Skeletal muscle satellite cell (primary cell): ENCODE measurements at regions not wholly inside any gene's neighbourhood (a gene's known extent, or its start where the extent isn't known, plus 50 kb on each side); places are given as distances from the start of the nearest gene placed in this dataset.

Experiments used
- H3K27me3 ChIP-seq: 2 replicates; pipeline ENCODE4 v1.7.0; 2013; ENCODE audit warnings: low read length; ENCODE audit not compliant: control insufficient read depth, insufficient read depth
- H3K36me3 ChIP-seq: 2 replicates; pipeline ENCODE4 v1.7.0; 2013; ENCODE audit warnings: mild to moderate bottlenecking, control low read depth, low read length; ENCODE audit not compliant: insufficient read depth
- H3K4me1 ChIP-seq: 2 replicates; pipeline ENCODE4 v1.7.0; 2013; ENCODE audit warnings: low read length; ENCODE audit not compliant: control insufficient read depth, insufficient read depth
- H3K4me2 ChIP-seq: 2 replicates; pipeline ENCODE4 v1.7.0; 2013; ENCODE audit warnings: mild to moderate bottlenecking, low read length
- H3K4me3 ChIP-seq: 2 replicates; pipeline ENCODE4 v1.7.0; 2013; ENCODE audit warnings: low read length
- H3K9ac ChIP-seq: 2 replicates; pipeline ENCODE4 v1.7.0; 2013; ENCODE audit warnings: mild to moderate bottlenecking, low read depth, low read length, moderate library complexity
- H3K9me3 ChIP-seq: replicated peaks from 2 replicates; pipeline ENCODE4 v1.7.0; 2013; ENCODE audit warnings: mild to moderate bottlenecking, control low read depth, low read length

GRCh38 chr4:143273160-143273917 lies 63.3 kb upstream of the GAB1 start:
- H3K9ac ChIP-seq: no peak overlapping the region
- H3K4me2 ChIP-seq: no peak overlapping the region
- H3K4me1 ChIP-seq: no peaks in the 10 kb centered on the region
- H3K27me3 ChIP-seq: no peaks in the 10 kb centered on the region
- no peaks in the 10 kb centered on the region for H3K9me3 ChIP-seq
- H3K4me3 ChIP-seq: no peak overlapping the region
- H3K36me3 ChIP-seq: no peaks in the 10 kb centered on the region

- no peaks in the 10 kb centered on the region for H3K36me3 ChIP-seq
- no peaks in the 10 kb centered on the region for H3K9me3 ChIP-seq
- no peak overlapping the region for H3K4me2 ChIP-seq
- H3K4me3 ChIP-seq: no peak overlapping the region
- H3K4me1 ChIP-seq: peaks cover under 1% of the 10 kb centered on the region
- H3K9ac ChIP-seq: no peak overlapping the region
- no peaks in the 10 kb centered on the region for H3K27me3 ChIP-seq
Observed at GRCh38 chr4:143280861-143281260, 55.8 kb upstream of the GAB1 start.

GRCh38 chr4:143281507-143282190 lies 55.0 kb upstream of the GAB1 start:
- H3K4me1 ChIP-seq: peaks cover 8% of the 10 kb centered on the region
- no peaks in the 10 kb centered on the region for H3K27me3 ChIP-seq
- no peaks in the 10 kb centered on the region for H3K36me3 ChIP-seq
- H3K9me3 ChIP-seq: no peaks in the 10 kb centered on the region
- no peak overlapping the region for H3K4me3 ChIP-seq
- no peak overlapping the region for H3K4me2 ChIP-seq
- H3K9ac ChIP-seq: no peak overlapping the region

- Histone ChIP-seq H3K4me1 (peaks cover 14% of the 10 kb centered on the region), H3K4me3 (no peak overlapping the region), H3K36me3 (no peaks in the 10 kb centered on the region), H3K4me2 (no peak overlapping the region), H3K27me3 (no peaks in the 10 kb centered on the region), H3K9me3 (no peaks in the 10 kb centered on the region), H3K9ac (no peak overlapping the region)
Observed at GRCh38 chr4:143282211-143282707, 54.4 kb upstream of the GAB1 start.

DNA sequence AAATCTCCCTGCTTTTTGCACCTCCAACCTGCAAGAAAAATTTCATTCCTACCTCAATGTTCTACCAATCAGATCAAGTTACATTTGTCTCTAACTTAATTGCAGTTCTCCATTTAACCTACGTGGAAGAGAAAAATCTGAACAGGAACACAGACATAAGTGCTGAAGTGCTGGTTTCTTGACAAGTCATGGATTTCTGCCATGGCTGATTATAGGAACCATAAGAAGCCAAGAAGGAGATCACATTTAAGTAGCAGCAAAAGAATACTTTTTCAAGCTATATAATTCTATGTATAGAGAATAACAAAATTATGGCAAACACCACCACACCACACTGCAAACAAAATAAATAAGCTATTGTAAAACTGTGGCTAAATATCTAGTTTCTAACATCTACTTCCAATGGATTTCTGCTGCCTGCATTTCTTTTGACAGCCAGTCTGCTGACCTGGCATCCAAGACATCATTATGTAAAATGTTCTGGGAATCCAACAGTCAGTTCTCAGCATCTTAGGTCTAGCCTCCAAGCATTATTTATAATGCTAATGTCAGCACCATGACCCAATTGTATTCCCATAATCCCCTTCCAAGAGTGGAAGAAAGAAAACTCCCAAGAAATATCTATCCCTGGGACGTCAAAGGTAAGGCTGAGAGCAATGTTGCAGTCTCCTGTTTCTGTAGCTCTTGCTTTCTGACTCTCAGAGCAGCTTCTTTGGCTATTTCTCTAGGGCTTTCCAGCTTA lies 50.8 kb upstream of the GAB1 start:
- Histone ChIP-seq H3K9ac (peak overlapping the region; percentile 51), H3K4me1 (peaks cover 19% of the 10 kb centered on the region), H3K27me3 (no peaks in the 10 kb centered on the region), H3K4me3 (no peak overlapping the region), H3K36me3 (no peaks in the 10 kb centered on the region), H3K9me3 (no peaks in the 10 kb centered on the region), H3K4me2 (no peak overlapping the region)

- peak overlapping the region; percentile 51 for H3K9ac ChIP-seq
- H3K4me3 ChIP-seq: peak overlapping the region; percentile 15
- no peaks in the 10 kb centered on the region for H3K9me3 ChIP-seq
Observed at GRCh38 chr4:143286701-143287571, 49.7 kb upstream of the GAB1 start.

More at GRCh38 chr4:143286701-143287571, 49.7 kb upstream of the GAB1 start:
- Histone ChIP-seq H3K27me3 (no peaks in the 10 kb centered on the region), H3K36me3 (no peaks in the 10 kb centered on the region), H3K4me2 (peak overlapping the region; percentile 68), H3K4me1 (peaks cover 19% of the 10 kb centered on the region)
